ENCODE measurements at regions not wholly inside any gene's neighbourhood (a gene's known extent, or its start where the extent isn't known, plus 50 kb on each side); places are given as distances from the start of the nearest gene placed in this dataset.

- no peak for TF ChIP-seq CTCF (IDR thresholded peaks at IDR 0.05)
- TF ChIP-seq POLR2AphosphoS5 (IDR thresholded peaks at IDR 0.05; ENCODE audit: insufficient read depth in 1 of 2, low read depth in 1 of 2): no peak
- TF ChIP-seq POLR2A (IDR thresholded peaks at IDR 0.05): no peak
Observed at GRCh38 chr9:26296910-26297572, 595.6 kb downstream of the CAAP1 start.
